ENCODE measurements at regions not wholly inside any gene's neighbourhood (a gene's known extent, or its start where the extent isn't known, plus 50 kb on each side); places are given as distances from the start of the nearest gene placed in this dataset.

DNA sequence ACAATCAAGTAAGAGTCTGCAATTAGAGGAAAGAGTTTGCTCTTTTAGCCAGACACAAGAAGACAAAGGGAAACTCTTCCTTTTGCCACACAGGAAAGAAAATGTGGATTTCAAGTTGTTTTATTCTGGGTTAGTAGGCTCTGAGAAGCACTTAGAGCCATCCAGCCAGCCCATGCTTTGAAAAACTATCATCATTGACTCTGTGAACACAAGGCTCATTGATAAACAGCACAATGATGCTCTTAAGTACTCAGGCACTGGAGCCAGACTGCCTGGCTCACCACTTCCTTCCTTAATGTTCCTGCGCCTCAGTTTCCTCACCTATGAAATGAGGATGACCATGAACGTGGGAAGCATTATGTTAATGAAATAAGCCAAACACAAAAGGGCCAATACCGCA, 150.2 kb upstream of the EEA1 start:
- no peak for DNase-seq (ENCODE audit: extremely low spot score)
- CTCF ChIA-PET: interaction anchor here (1.1 to 2.2 kb wide), 3 partner anchors 13 to 340 kb away, joined by 3 to 6 read pairs (median 3); no protein-coding TSS in a partner anchor
- POLR2A ChIA-PET: no interaction called here
- TF ChIP-seq, protein P1, sequence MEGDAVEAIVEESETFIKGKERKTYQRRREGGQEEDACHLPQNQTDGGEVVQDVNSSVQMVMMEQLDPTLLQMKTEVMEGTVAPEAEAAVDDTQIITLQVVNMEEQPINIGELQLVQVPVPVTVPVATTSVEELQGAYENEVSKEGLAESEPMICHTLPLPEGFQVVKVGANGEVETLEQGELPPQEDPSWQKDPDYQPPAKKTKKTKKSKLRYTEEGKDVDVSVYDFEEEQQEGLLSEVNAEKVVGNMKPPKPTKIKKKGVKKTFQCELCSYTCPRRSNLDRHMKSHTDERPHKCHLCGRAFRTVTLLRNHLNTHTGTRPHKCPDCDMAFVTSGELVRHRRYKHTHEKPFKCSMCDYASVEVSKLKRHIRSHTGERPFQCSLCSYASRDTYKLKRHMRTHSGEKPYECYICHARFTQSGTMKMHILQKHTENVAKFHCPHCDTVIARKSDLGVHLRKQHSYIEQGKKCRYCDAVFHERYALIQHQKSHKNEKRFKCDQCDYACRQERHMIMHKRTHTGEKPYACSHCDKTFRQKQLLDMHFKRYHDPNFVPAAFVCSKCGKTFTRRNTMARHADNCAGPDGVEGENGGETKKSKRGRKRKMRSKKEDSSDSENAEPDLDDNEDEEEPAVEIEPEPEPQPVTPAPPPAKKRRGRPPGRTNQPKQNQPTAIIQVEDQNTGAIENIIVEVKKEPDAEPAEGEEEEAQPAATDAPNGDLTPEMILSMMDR (IDR thresholded peaks at IDR 0.05; ENCODE audit: control extremely low read depth, extremely low read depth, low read depth, missing control alignments): no peak

DNA sequence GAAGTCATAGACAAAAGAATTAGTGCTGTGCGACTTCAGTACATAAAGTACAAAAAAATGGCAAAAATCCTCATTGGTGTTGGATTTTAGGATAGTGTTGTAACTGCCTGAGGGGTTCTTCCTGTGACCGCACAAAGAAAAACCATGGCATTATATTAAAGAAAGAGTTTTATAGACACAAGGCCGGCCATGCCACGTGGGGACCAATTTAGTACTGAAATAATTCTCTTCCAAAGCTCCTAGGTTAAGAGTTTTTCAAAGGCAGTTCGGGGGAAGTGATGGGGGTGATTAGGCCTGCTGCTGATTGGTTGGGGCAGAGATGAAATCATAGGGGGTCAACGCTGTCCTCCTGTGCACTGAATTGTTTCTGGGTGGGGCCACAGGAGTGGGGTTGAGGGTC, 150.9 kb upstream of the EEA1 start:
- ChIA-PET CTCF (interaction anchor here (1.3 to 1.6 kb wide), 3 partner anchors 10 to 340 kb away, joined by 3 to 8 read pairs (median 5); no protein-coding TSS in a partner anchor), POLR2A (no interaction called here)
- no peak for DNase-seq (ENCODE audit: extremely low spot score)
- TF ChIP-seq, protein P1 (IDR thresholded peaks at IDR 0.05; ENCODE audit: control extremely low read depth, extremely low read depth, low read depth, missing control alignments): no peak

DNA sequence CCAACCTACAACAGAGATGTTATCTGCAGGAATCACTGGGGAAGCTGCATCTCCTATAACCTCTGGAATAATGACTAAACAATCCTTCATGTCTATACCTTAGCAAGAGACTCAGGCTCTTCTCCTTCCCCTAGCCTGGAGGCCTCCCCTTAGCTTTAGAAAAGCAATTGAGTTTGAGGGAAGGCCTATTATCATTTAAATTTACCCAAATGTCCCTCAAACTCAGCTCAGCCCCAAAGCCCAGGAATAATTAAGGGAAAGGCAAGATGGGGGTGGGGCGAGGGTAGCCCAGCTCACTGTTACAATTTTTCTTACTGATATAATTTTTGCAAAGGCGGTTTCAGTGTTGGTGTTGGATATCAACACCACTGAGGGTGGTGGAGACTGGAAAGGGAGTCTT, 151.4 kb upstream of the EEA1 start:
- TF ChIP-seq, protein P1 (IDR thresholded peaks at IDR 0.05; ENCODE audit: control extremely low read depth, extremely low read depth, low read depth, missing control alignments): no peak
- DNase-seq (ENCODE audit: extremely low spot score): no peak
- POLR2A ChIA-PET: no interaction called here
- CTCF ChIA-PET: interaction anchor here (1.1 to 1.6 kb wide), 5 partner anchors 11 to 339 kb away, joined by 3 to 8 read pairs (median 4); no protein-coding TSS in a partner anchor

DNA sequence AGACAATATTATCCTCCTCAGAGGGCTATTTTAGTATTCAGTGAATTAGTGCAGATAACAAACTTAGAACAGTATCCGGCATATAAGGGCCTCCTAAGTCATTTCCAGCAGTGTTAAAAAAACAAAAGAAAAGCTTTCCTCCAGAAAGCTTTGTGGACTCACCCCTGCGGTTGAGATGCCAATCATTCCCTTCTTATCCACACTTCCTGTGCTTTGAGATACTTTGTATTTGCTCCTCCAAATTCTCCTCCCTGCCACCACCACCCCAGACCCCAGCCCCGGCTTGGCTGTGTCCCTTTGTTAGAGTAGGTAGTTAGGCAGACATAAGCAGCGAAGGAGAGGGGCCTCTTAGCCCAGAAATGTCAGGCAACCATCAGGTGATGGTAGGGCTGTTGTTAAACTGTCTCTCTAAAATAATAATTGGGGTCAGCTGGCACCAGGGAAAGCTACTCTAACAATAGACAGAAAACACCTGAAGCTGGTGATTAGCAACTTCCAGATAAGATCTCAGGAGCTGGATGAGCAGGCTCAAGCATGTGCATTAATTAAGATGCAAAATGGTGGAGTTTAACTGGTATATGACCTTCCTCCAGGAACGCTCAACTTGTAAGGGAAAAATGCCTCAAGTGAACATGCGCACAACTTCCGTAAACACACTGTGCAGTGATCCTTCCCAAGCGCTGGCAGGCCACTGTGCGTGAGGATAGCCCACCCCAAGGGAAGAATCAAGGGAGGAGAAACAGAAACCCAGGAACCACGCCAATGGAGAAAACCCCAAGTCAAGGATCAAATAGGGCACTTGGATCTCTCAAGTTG, 152.1 kb upstream of the EEA1 start:
- ChIA-PET POLR2A (no interaction called here), CTCF (interaction anchor here (1.1 to 1.6 kb wide), 5 partner anchors 11 to 339 kb away, joined by 3 to 8 read pairs (median 4); no protein-coding TSS in a partner anchor)
- no peak for DNase-seq (ENCODE audit: extremely low spot score)
- TF ChIP-seq, protein P1 (IDR thresholded peaks at IDR 0.05; ENCODE audit: control extremely low read depth, extremely low read depth, low read depth, missing control alignments): no peak

DNA sequence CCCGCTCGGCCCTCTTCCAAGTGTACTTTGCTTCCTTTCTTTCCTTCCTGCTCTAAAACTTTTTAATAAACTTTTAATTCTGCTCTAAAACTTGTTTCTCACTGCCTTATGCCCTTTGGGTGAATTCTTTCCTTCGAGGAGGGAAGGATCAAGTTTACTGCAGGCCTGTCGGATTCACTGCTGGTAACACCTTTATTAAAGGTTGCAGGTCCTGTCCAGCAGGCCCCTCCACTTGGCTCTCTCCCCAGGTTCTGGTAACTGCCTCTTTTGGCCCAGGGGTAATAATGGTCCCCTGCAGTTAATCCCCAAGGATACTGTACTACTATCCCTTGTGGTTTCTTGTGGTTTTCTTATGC, 152.7 kb upstream of the EEA1 start:
- CTCF ChIA-PET: interaction anchor here (1.6 kb wide), 1 partner anchor 16 kb away, joined by 8 read pairs; no protein-coding TSS in a partner anchor
- DNase-seq (ENCODE audit: extremely low spot score): no peak
- POLR2A ChIA-PET: no interaction called here
- TF ChIP-seq, protein P1 (IDR thresholded peaks at IDR 0.05; ENCODE audit: control extremely low read depth, extremely low read depth, low read depth, missing control alignments): no peak

DNA sequence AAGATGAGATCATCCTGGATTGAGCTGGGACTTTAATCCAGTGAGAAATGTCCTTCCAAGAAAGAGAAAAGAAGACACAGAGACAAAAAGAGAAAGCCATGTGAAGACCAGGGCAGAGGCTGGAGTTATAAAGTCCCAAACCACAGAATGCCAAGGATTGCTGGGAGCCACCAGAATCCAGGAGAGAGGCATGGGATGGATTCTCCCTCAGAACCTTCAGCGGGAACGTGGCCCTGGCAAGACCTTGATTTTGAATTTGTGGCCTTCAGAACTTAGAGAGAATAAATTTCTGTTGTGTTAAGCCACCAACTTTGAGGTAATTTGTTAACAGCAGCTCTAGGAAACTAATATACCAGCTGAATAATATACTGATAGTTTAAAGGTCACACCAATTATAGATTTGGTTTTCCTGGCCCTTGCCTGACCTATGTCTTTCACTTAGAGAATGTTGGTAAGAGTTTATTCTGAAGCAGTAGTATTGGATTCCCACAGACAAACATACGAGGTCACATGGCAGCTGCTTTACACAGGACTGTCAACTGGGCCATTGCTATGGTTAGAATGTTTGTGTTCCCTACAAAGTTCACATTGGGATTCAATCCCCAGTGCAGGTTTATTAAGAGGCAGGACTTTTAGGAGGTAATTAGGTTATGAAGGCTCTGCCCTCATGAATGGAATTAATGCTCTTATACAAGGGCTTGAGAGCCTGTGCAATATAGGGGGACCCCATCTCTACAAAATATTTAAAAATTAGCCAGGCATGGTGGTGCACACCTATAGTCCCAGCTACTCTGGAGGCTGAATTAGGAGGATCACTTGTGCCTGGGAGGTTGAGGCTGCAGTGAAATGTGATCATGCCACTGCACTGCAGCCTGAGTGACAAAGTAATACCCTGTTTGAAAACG, 156.5 kb upstream of the EEA1 start:
- DNase-seq (ENCODE audit: extremely low spot score): no peak
- TF ChIP-seq, protein P1 (IDR thresholded peaks at IDR 0.05; ENCODE audit: control extremely low read depth, extremely low read depth, low read depth, missing control alignments): no peak
- ChIA-PET POLR2A (no interaction called here), CTCF (interaction anchor here (1.3 to 2.4 kb wide), 6 partner anchors 9 to 302 kb away, joined by 3 to 14 read pairs (median 4); no protein-coding TSS in a partner anchor)

Measured in GM10248 (cell line).